ENCODE measurements at regions not wholly inside any gene's neighbourhood (a gene's known extent, or its start where the extent isn't known, plus 50 kb on each side); places are given as distances from the start of the nearest gene placed in this dataset.

DNA sequence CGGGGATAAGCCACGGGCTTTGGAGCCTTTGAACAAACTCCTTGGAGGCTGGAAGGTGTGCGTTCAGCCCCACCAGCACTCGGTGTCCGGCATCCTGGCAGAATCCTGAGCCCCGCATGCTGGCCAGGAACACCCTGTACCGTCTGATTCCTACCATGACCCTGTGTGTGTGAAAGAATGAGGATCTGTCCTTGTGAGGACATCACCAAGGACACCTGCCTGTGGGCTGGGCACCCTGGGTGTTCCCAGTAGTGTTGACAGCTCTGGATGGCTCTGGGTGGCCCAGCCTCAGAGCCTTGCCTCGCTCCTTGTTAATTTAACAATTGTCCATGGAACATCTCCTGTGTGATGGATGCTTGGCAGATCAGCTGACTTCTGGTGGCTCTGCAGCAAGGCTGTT, 234.3 kb downstream of the QKI start:
- in situ Hi-C loops (cut with MboI), result no loop called here
- Histone ChIP-seq H3K27me3 (ENCODE audit: control insufficient read depth in 2 of 2, insufficient read depth in 2 of 2, low read length in 2 of 2) (peaks cover 37 to 52% of the 10 kb centered on the region in 2 experiments), H3K4me3 (no peak overlapping the region), H4K20me1 (replicated peaks; ENCODE audit: control insufficient read depth, insufficient read depth, low read length) (no peaks in the 10 kb centered on the region), H3K9me3 (replicated peaks; ENCODE audit: control insufficient read depth, insufficient read depth, low read depth, low read length) (no peaks in the 10 kb centered on the region), H2AFZ (ENCODE audit: low read depth, low read length) (no peak overlapping the region), H3K27ac (ENCODE audit: extremely low read depth, low read depth, low read length) (no peak overlapping the region), H3K4me2 (ENCODE audit: insufficient read depth, low read length) (no peak overlapping the region), H3K4me1 (replicated peaks in 1 of 2; ENCODE audit: control insufficient read depth in 2 of 2, insufficient read depth in 2 of 2, low read length in 2 of 2) (no peaks in the 10 kb centered on the region; a peak in 1 of 5 replicates), H3K36me3 (ENCODE audit: control insufficient read depth, insufficient read depth, low read length) (no peaks in the 10 kb centered on the region), H3K79me2 (ENCODE audit: control insufficient read depth, insufficient read depth, low read length) (no peaks in the 10 kb centered on the region), H3K9ac (ENCODE audit: insufficient read depth in 1 of 2, low read depth in 2 of 2, low read length in 2 of 2) (no peak overlapping the region), H3K9me1 (ENCODE audit: control insufficient read depth, insufficient read depth, low read length) (no peaks in the 10 kb centered on the region)
- ChIA-PET POLR2A (no interaction called here), CTCF (ENCODE audit: low intra/inter-chr PET ratio) (no interaction called here)
- DNase-seq (ENCODE audit: extremely low read depth in 1 of 4, low spot score in 3 of 4) (no peak), ATAC-seq (no peak), FAIRE-seq (no peak)
- 26% methylated on average over 8 of the region's 8 CpGs for WGBS (ENCODE audit: insufficient coverage, low coverage, missing lambda C conversion rate)
- no TSS peak for BruUV-seq (replicated peaks)
- intact Hi-C loops (cut with micrococcal nuclease), result no loop called here
- TF ChIP-seq NR2C1 (IDR thresholded peaks at IDR 0.05) (no peak), NR2C1 (tag; IDR thresholded peaks at IDR 0.05) (no peak), ILK (tag; IDR thresholded peaks at IDR 0.05; ENCODE audit: borderline replicate concordance, low read depth) (no peak), ZNF398 (CRISPR knock-in tag; IDR thresholded peaks at IDR 0.05) (no peak), FOXM1 (IDR thresholded peaks at IDR 0.05; ENCODE audit: low read depth) (no peak), FOXM1 (CRISPR knock-in tag; IDR thresholded peaks at IDR 0.05; ENCODE audit: low read depth) (no peak), RBM14 (IDR thresholded peaks at IDR 0.05; ENCODE audit: borderline replicate concordance, insufficient read depth, low read depth, low read length) (no peak), NFE2L1 (tag; IDR thresholded peaks at IDR 0.05; ENCODE audit: borderline replicate concordance, low read depth) (no peak), MCM7 (IDR thresholded peaks at IDR 0.05) (no peak), HES1 (IDR thresholded peaks at IDR 0.05; ENCODE audit: low read depth) (no peak), KDM4B (IDR thresholded peaks at IDR 0.05; ENCODE audit: borderline replicate concordance in 2 of 2, low read depth in 1 of 2) (no peak)
- TF ChIP-seq, protein P1, sequence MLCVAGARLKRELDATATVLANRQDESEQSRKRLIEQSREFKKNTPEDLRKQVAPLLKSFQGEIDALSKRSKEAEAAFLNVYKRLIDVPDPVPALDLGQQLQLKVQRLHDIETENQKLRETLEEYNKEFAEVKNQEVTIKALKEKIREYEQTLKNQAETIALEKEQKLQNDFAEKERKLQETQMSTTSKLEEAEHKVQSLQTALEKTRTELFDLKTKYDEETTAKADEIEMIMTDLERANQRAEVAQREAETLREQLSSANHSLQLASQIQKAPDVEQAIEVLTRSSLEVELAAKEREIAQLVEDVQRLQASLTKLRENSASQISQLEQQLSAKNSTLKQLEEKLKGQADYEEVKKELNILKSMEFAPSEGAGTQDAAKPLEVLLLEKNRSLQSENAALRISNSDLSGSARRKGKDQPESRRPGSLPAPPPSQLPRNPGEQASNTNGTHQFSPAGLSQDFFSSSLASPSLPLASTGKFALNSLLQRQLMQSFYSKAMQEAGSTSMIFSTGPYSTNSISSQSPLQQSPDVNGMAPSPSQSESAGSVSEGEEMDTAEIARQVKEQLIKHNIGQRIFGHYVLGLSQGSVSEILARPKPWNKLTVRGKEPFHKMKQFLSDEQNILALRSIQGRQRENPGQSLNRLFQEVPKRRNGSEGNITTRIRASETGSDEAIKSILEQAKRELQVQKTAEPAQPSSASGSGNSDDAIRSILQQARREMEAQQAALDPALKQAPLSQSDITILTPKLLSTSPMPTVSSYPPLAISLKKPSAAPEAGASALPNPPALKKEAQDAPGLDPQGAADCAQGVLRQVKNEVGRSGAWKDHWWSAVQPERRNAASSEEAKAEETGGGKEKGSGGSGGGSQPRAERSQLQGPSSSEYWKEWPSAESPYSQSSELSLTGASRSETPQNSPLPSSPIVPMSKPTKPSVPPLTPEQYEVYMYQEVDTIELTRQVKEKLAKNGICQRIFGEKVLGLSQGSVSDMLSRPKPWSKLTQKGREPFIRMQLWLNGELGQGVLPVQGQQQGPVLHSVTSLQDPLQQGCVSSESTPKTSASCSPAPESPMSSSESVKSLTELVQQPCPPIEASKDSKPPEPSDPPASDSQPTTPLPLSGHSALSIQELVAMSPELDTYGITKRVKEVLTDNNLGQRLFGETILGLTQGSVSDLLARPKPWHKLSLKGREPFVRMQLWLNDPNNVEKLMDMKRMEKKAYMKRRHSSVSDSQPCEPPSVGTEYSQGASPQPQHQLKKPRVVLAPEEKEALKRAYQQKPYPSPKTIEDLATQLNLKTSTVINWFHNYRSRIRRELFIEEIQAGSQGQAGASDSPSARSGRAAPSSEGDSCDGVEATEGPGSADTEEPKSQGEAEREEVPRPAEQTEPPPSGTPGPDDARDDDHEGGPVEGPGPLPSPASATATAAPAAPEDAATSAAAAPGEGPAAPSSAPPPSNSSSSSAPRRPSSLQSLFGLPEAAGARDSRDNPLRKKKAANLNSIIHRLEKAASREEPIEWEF (CRISPR knock-in tag; IDR thresholded peaks at IDR 0.05), result no peak
- TF ChIP-seq, protein P2, sequence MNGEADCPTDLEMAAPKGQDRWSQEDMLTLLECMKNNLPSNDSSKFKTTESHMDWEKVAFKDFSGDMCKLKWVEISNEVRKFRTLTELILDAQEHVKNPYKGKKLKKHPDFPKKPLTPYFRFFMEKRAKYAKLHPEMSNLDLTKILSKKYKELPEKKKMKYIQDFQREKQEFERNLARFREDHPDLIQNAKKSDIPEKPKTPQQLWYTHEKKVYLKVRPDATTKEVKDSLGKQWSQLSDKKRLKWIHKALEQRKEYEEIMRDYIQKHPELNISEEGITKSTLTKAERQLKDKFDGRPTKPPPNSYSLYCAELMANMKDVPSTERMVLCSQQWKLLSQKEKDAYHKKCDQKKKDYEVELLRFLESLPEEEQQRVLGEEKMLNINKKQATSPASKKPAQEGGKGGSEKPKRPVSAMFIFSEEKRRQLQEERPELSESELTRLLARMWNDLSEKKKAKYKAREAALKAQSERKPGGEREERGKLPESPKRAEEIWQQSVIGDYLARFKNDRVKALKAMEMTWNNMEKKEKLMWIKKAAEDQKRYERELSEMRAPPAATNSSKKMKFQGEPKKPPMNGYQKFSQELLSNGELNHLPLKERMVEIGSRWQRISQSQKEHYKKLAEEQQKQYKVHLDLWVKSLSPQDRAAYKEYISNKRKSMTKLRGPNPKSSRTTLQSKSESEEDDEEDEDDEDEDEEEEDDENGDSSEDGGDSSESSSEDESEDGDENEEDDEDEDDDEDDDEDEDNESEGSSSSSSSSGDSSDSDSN (IDR thresholded peaks at IDR 0.05; ENCODE audit: borderline replicate concordance in 1 of 2, low read depth in 2 of 2, low read length in 2 of 2), result no peak

All from K562 (cell line).